K562 (cell line): ENCODE measurements at regions not wholly inside any gene's neighbourhood (a gene's known extent, or its start where the extent isn't known, plus 50 kb on each side); places are given as distances from the start of the nearest gene placed in this dataset.

Experiments used
- CBX5 ChIP-seq: IDR thresholded peaks from 2 replicates; pipeline ENCODE4 v1.6.1; 2014; ENCODE audit warnings: low read depth, borderline replicate concordance
- CCNT2 ChIP-seq: IDR thresholded peaks from 2 replicates; pipeline ENCODE4 v1.6.1; 2011; ENCODE audit warnings: borderline replicate concordance, low read depth, mild to moderate bottlenecking, moderate library complexity, mixed read lengths, low read length; ENCODE audit not compliant: insufficient read length; ENCODE audit errors: extremely low read depth
- CREB1 ChIP-seq, 2 experiments: sonication (generic) in 1 of 2; formaldehyde crosslinking in 1 of 2; IDR thresholded peaks; 2 replicates each; pipeline versions ENCODE4 v1.6.1 to v1.8.0; 2012 to 2022; ENCODE audit warnings: inconsistent platforms in 1 of 2, mild to moderate bottlenecking in 1 of 2, missing genetic modification reagents in 1 of 2, moderate library complexity in 1 of 2
- CREM ChIP-seq: IDR thresholded peaks from 2 replicates; pipeline ENCODE4 v1.6.1; 2014; ENCODE audit warnings: antibody characterized with exemption, low read depth
- EGR1 ChIP-seq: fragments of 450-650 bp; conservative IDR thresholded peaks from 2 replicates; pipeline ENCODE4 v1.6.1; 2017; ENCODE audit warnings: mild to moderate bottlenecking
- MBD1 ChIP-seq: fragments of 250-450 bp; sonication (Bioruptor Pico); IDR thresholded peaks from 2 replicates; pipeline ENCODE4 v1.8.0; 2022; ENCODE audit warnings: inconsistent platforms
- MLLT1 ChIP-seq, 2 experiments: fragments of 450-650 bp; IDR thresholded peaks; 2 replicates each; pipeline ENCODE4 v1.6.1; 2016
- MTA1 ChIP-seq: fragments of 450-650 bp; IDR thresholded peaks from 2 replicates; pipeline ENCODE4 v1.6.1; 2017; ENCODE audit warnings: borderline replicate concordance
- NR2C2 ChIP-seq, 2 experiments: fragments of 200-800 bp in 1 of 2; sonication (Bioruptor generic) in 1 of 2; sonication (generic) in 1 of 2; formaldehyde crosslinking in 1 of 2; IDR thresholded peaks; 2 replicates each; pipeline versions ENCODE4 v1.6.1 to v1.8.0; 2016 to 2022; ENCODE audit warnings: mild to moderate bottlenecking in 1 of 2, missing compliant biosample characterization in 1 of 2, missing genetic modification characterization in 1 of 2, missing genetic modification reagents in 1 of 2
- RBM22 ChIP-seq: fragments of 200-400 bp; formaldehyde crosslinking; IDR thresholded peaks from 2 replicates; pipeline ENCODE4 v1.6.1; 2018; ENCODE audit warnings: low read length, low read depth; ENCODE audit not compliant: poor library complexity, severe bottlenecking
- THRA ChIP-seq: fragments of 450-650 bp; IDR thresholded peaks from 2 replicates; pipeline ENCODE4 v1.6.1; 2017; ENCODE audit warnings: mild to moderate bottlenecking, moderate library complexity
- VEZF1 ChIP-seq: fragments of 200-800 bp; sonication (Bioruptor generic); IDR thresholded peaks from 2 replicates; pipeline ENCODE4 v1.6.1; 2017; ENCODE audit warnings: missing genetic modification characterization, missing compliant biosample characterization
- ZKSCAN1 ChIP-seq: fragments of 150-350 bp; IDR thresholded peaks from 2 replicates; pipeline ENCODE4 v1.6.1; 2016; ENCODE audit warnings: low read depth, low read length
- ZNF175 ChIP-seq: fragments of 200-800 bp; sonication (Bioruptor generic); IDR thresholded peaks from 2 replicates; pipeline ENCODE4 v1.6.1; 2016; ENCODE audit warnings: low read depth, mild to moderate bottlenecking, missing genetic modification characterization, missing compliant biosample characterization

- TF ChIP-seq MLLT1 (IDR thresholded peaks at IDR 0.05) = no peak
- no peak for TF ChIP-seq CBX5
- no peak for TF ChIP-seq MTA1
- no peak for TF ChIP-seq MBD1 (CRISPR knock-in tag)
- no peak for TF ChIP-seq THRA
- TF ChIP-seq ZKSCAN1 = no peak
- TF ChIP-seq CREB1 (IDR thresholded peaks at IDR 0.05) = peak; percentile 28; the same call in 1 of the 2 replicates
- TF ChIP-seq CREB1 (CRISPR knock-in tag; IDR thresholded peaks at IDR 0.05) = peak; percentile 54
- TF ChIP-seq VEZF1 (CRISPR knock-in tag) = peak; percentile 75
- TF ChIP-seq CREM = peak; percentile 67
- TF ChIP-seq RBM22 = no peak
- TF ChIP-seq CCNT2 = no peak
- no peak for TF ChIP-seq NR2C2 (CRISPR knock-in tag; IDR thresholded peaks at IDR 0.05)
- TF ChIP-seq NR2C2 (tag; IDR thresholded peaks at IDR 0.05) = peak; percentile 93
- TF ChIP-seq EGR1 = peak; percentile 85
- no peak for TF ChIP-seq ZNF175 (CRISPR knock-in tag)
These were observed 120.0 kb downstream of the UQCRFS1 start (continued) for GRCh38 chr19:29092712-29093552.
